Fibroblast of lung (primary cell): ENCODE measurements at regions not wholly inside any gene's neighbourhood (a gene's known extent, or its start where the extent isn't known, plus 50 kb on each side); places are given as distances from the start of the nearest gene placed in this dataset.

Source experiments
- EZH2 ChIP-seq: IDR thresholded peaks from 2 replicates; pipeline ENCODE4 v1.5.1; 2012; ENCODE audit warnings: low read length, control low read depth, mild to moderate bottlenecking; ENCODE audit errors: missing control alignments
- TF ChIP-seq, protein P1 (sequence below), 2 donors: IDR thresholded peaks in 1 of 2; conservative IDR thresholded peaks in 1 of 2; 1 replicate in 1 of 2; 2 replicates in 1 of 2; pipeline ENCODE4 v1.5.1; 2011 to 2012; ENCODE audit warnings: low read length in 2 of 2, control low read depth in 1 of 2, inconsistent platforms in 1 of 2, low read depth in 1 of 2, mild to moderate bottlenecking in 1 of 2

GRCh38 chr5:74400067-74400466 lies 240.5 kb downstream of the ENC1 start:
- TF ChIP-seq, protein P1, sequence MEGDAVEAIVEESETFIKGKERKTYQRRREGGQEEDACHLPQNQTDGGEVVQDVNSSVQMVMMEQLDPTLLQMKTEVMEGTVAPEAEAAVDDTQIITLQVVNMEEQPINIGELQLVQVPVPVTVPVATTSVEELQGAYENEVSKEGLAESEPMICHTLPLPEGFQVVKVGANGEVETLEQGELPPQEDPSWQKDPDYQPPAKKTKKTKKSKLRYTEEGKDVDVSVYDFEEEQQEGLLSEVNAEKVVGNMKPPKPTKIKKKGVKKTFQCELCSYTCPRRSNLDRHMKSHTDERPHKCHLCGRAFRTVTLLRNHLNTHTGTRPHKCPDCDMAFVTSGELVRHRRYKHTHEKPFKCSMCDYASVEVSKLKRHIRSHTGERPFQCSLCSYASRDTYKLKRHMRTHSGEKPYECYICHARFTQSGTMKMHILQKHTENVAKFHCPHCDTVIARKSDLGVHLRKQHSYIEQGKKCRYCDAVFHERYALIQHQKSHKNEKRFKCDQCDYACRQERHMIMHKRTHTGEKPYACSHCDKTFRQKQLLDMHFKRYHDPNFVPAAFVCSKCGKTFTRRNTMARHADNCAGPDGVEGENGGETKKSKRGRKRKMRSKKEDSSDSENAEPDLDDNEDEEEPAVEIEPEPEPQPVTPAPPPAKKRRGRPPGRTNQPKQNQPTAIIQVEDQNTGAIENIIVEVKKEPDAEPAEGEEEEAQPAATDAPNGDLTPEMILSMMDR (conservative IDR thresholded peaks at IDR 0.05 in 1 of 2, IDR thresholded peaks at IDR 0.05 in 1 of 2; ENCODE audit: low read depth in 1 of 2, low read length in 2 of 2), result no peak
- no peak for TF ChIP-seq EZH2
